GM12875 (cell line): ENCODE measurements at regions not wholly inside any gene's neighbourhood (a gene's known extent, or its start where the extent isn't known, plus 50 kb on each side); places are given as distances from the start of the nearest gene placed in this dataset.
"Not testable (repeated sequence)": the region's sequence is repeated elsewhere in the genome, so short reads cannot be mapped to it uniquely, and the experiment has no call there.

Source experiments
- H3K4me3 ChIP-seq: one replicate; pipeline ENCODE4 v1.5.1; 2011; ENCODE audit warnings: low read depth, low read length, control low read depth
- TF ChIP-seq, protein P1 (sequence below): IDR thresholded peaks from 2 replicates; pipeline ENCODE4 v1.5.1; 2011; ENCODE audit warnings: low read depth, mild to moderate bottlenecking, control low read depth, inconsistent platforms, low read length, moderate library complexity, borderline replicate concordance; ENCODE audit not compliant: insufficient read depth

DNA sequence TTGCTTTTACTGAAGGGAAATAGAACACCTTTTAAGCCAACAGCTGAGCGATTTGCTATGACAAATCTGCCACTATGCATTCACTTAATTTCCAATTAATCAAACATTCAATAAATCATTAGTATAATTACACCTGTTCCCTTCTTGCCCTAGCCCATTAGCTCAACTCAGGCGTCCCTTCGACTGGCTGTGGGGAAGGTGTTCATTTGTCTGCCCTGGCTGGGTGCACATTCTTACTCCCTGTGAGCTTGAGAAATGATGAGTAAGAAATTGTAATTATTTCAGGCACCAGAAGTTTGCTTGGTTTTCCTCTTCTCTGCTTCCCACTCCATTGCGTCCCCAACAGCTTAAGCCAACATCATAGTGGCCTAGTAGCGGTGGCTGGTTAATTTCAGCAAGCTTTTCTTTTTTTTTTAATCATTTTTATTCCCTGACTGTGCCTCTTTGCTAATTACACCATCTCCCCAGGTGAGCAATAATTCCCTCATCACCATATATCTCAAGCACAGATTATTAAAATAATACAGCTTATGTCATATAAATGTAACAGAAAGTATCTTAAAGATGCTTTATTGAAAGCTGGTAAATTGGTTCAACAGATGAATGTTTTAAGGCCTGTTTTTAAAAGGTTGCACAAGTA, 623.9 kb upstream of the RBFOX1 start:
- H3K4me3 ChIP-seq, result no peak overlapping the region
- TF ChIP-seq, protein P1, sequence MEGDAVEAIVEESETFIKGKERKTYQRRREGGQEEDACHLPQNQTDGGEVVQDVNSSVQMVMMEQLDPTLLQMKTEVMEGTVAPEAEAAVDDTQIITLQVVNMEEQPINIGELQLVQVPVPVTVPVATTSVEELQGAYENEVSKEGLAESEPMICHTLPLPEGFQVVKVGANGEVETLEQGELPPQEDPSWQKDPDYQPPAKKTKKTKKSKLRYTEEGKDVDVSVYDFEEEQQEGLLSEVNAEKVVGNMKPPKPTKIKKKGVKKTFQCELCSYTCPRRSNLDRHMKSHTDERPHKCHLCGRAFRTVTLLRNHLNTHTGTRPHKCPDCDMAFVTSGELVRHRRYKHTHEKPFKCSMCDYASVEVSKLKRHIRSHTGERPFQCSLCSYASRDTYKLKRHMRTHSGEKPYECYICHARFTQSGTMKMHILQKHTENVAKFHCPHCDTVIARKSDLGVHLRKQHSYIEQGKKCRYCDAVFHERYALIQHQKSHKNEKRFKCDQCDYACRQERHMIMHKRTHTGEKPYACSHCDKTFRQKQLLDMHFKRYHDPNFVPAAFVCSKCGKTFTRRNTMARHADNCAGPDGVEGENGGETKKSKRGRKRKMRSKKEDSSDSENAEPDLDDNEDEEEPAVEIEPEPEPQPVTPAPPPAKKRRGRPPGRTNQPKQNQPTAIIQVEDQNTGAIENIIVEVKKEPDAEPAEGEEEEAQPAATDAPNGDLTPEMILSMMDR, result no peak

DNA sequence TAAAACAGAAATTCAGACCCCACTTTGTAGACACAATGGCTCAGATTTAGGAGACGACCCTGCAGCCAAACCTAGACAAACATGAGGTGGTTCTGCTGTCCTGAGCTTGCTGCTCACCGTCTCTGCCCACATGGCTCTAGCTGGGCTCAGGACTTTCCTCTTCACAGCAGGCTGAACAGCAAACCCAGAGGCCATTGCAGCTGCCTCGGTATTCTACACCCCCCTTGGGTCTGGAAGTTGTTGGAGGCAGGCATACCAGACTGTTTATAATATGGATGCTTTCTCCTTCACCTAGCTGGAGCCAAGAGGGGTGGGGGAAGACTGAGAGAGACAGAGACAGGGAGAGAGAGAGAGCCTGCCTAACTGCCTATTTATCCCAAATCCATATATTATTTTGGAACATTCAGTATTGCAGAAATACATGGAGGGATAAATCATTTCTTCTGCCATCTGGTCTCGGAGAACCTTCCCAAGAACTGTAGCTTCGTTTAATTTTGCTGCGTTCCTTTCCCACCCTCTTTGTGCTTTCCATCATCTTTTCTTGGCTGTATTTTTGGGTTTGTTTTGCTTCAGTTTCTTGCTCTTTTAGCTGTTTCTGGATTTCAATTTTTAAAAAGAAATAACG, 628.2 kb upstream of the RBFOX1 start:
- H3K4me3 ChIP-seq, result no peak overlapping the region
- TF ChIP-seq, protein P1, result no peak

DNA sequence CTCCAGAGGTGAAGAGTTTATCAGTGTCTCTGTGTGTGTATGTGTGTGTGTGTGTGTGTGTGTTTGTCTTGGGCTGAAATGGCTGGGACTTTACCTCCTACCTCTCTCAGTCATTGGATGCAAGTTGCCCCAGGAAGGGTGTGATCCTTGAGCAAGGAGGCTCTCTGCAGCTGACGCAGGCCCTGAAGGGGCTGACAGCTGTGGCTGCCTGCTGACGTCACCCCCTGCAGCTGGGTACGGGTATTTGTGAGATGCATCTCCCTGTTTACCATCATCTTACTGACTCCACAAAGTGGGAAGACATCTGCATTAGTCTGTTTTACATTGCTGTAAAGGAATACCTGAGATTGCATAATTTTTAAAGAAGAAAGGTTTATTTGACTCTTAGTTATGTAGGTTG, 631.5 kb upstream of the RBFOX1 start:
- TF ChIP-seq, protein P1, result no peak

DNA sequence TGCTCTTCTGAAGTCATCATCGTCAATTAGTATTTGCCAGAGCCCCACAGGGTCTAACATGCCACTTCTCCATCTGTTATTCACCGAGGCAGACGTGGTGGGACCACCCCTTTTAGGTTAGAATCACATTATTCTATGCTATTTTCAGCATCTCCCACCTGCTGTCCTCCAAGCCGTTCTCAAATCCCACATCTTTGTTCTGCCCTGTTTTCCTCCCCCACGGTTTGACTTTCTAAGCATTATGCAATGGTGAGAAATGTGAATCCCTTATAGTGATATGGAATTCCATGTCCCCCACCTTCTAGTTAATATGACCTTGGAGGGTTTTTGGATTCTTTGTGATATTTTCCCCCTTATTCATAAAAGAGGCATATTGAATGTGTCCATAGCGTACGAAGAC, 634.1 kb upstream of the RBFOX1 start:
- TF ChIP-seq, protein P1, result no peak
- no peak overlapping the region for H3K4me3 ChIP-seq

More for the DNA sequence above, 631.5 kb upstream of the RBFOX1 start:
- H3K4me3 ChIP-seq, result no peak overlapping the region

DNA sequence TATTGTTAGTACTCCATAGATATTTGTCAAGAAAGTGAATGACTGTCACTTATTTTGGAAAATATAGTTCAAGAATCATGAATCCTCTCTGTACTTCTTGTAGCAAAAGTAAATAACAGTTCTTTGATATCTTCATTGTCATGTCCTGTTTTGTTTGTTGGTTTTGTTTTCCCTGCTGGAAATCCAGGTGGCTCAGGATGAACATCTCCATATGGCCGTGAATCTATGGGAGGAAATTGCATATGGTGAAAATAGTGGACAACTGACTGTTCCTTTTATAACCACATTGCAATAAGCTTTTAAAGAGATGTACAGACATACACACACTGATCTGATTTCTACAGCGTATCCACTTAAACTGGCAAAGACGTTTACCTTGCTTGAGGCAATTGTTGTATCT, 637.0 kb upstream of the RBFOX1 start:
- no peak overlapping the region for H3K4me3 ChIP-seq
- TF ChIP-seq, protein P1, result no peak

DNA sequence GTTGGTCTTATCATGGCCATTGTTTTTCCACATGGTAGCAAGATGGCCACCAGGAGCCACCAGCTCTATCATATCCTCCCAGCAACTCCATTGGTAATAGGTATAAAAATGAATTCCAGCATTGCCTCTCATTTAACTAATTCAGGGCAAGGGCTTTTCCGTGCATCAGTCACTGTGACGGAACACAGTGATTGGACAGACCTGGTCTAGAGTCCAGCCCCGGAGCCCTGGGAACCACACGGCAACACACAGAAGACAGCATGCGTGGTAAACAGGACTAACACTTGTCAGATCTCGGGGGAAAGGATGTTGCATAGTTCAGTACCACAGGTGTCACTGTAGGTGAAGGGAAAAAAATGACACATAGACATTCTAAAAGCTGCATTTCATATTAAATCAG, 638.0 kb upstream of the RBFOX1 start:
- H3K4me3 ChIP-seq, result no peak overlapping the region
- TF ChIP-seq, protein P1, result no peak

DNA sequence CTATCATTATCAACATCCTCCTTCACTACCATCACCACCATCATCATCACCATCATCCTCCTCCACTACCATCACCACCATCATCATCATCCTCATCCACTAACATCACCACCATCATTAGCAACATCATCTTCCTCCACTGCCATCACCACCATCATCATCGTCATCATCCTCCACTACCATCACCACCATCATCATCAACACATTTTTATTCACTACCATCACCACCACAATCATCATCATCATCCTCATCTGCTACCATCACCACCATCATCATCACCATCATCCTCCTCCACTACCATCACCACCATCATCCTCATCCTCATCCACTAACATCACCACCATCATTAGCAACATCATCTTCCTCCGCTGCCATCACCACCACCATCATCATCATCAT, 639.2 kb upstream of the RBFOX1 start:
- not testable (repeated sequence) for H3K4me3 ChIP-seq
